ENCODE measurements at regions not wholly inside any gene's neighbourhood (a gene's known extent, or its start where the extent isn't known, plus 50 kb on each side); places are given as distances from the start of the nearest gene placed in this dataset.

DNA sequence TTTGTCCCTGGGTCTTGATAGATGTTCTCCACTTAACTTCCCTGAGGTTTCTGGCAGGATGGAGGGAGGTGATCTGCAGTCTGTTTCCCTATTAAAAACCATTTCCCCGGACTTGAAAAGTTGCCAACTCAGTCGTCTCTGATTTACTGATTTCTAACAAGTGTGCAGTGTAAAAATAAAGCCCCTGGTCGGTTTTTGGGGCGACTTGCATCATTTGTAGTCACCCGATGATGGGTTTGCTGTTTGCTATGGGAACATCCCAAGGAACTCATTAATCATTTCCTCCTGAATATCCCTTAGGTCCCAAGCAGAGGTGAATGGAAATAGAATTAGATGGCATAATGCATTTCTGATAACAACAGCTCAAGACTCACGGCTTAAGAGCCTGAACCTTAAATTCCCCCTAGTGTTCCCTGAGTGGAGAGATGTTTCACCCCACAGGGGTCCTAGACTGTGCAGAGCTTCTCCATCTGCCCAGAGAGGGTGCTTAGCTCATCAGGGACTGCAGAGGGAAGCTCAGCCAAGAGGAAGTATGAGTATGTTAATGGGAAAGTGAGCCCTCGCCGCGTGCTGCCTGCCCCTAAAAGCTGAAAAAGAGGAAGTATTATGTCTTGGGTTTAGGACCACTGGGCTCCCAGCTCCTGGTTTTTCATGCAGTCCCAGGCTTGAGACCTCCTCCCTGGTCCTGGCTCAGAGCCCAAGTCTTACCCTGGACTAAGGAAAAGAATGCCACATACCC lies 115.1 kb upstream of the DAP start:
- Histone ChIP-seq H3K9me3 (ENCODE audit: insufficient read depth, low read length) (no peaks in the 10 kb centered on the region), H3K9ac (ENCODE audit: low read length) (no peak overlapping the region), H3K4me2 (ENCODE audit: low read length) (peak overlapping the region; percentile 24; the same call in 1 of the 2 replicates), H3K4me3 (ENCODE audit: low read length) (no peak overlapping the region), H4K20me1 (ENCODE audit: insufficient read depth, low read length) (no peaks in the 10 kb centered on the region), H3K27ac (ENCODE audit: low read length) (no peak overlapping the region), H2AFZ (ENCODE audit: low read depth, low read length) (no peak overlapping the region), H3K36me3 (replicated peaks; ENCODE audit: low read depth, low read length) (no peaks in the 10 kb centered on the region), H3K79me2 (ENCODE audit: low read length) (no peaks in the 10 kb centered on the region), H3K27me3 (ENCODE audit: low read depth, low read length) (peaks cover 18% of the 10 kb centered on the region), H3K4me1 (ENCODE audit: low read length) (peaks cover 6% of the 10 kb centered on the region)
- TF ChIP-seq CTCF (IDR thresholded peaks at IDR 0.05; ENCODE audit: low read depth, low read length) (no peak), EZH2phosphoT487 (IDR thresholded peaks at IDR 0.05; ENCODE audit: low read depth) (no peak)

DNA sequence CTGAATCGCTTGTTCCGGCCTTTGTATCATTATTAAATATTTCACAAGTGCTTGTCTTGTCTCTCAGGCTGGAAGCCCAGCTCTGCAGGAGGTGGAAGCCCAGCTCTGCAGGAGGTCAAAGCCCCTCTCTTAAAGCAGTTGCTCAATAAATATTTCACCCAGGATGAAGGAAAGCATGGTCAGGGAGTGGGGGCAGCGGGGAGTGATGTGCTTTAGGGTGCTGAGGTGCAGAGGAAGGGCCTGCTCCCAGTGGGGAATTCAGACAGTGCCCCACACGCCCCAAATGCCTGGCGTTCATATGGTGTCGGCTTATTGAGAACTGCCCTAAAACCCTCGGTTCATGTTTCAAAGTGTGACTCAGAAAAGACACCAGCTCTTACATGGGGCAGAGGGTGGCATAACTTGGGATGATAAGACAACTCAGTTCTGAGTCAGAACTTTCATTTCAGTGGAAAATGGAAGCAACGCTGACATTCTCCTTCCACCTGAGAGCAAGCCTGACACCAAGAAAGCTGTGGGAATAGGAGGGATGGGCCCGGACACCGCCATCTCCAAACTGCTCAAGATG lies 114.3 kb upstream of the DAP start:
- Histone ChIP-seq H3K9ac (ENCODE audit: low read length) (no peak overlapping the region), H3K9me3 (ENCODE audit: insufficient read depth, low read length) (no peaks in the 10 kb centered on the region), H2AFZ (ENCODE audit: low read depth, low read length) (no peak overlapping the region), H4K20me1 (ENCODE audit: insufficient read depth, low read length) (no peaks in the 10 kb centered on the region), H3K36me3 (replicated peaks; ENCODE audit: low read depth, low read length) (no peaks in the 10 kb centered on the region), H3K4me3 (ENCODE audit: low read length) (no peak overlapping the region), H3K27me3 (ENCODE audit: low read depth, low read length) (peaks cover 11% of the 10 kb centered on the region; the same call in 1 of the 2 replicates), H3K27ac (ENCODE audit: low read length) (no peak overlapping the region), H3K4me2 (ENCODE audit: low read length) (no peak overlapping the region), H3K79me2 (ENCODE audit: low read length) (no peaks in the 10 kb centered on the region), H3K4me1 (ENCODE audit: low read length) (peaks cover 6% of the 10 kb centered on the region)
- TF ChIP-seq EZH2phosphoT487 (IDR thresholded peaks at IDR 0.05; ENCODE audit: low read depth) (no peak), CTCF (IDR thresholded peaks at IDR 0.05; ENCODE audit: low read depth, low read length) (no peak)

GRCh38 chr5:10874541-10874940 lies 113.5 kb upstream of the DAP start:
- Histone ChIP-seq H3K9ac (ENCODE audit: low read length) (no peak overlapping the region), H2AFZ (ENCODE audit: low read depth, low read length) (no peak overlapping the region), H3K4me2 (ENCODE audit: low read length) (no peak overlapping the region), H3K9me3 (ENCODE audit: insufficient read depth, low read length) (no peaks in the 10 kb centered on the region), H3K4me1 (ENCODE audit: low read length) (peaks cover 6% of the 10 kb centered on the region), H3K4me3 (ENCODE audit: low read length) (no peak overlapping the region), H3K79me2 (ENCODE audit: low read length) (no peaks in the 10 kb centered on the region), H3K27ac (ENCODE audit: low read length) (no peak overlapping the region), H3K27me3 (ENCODE audit: low read depth, low read length) (peaks cover 7% of the 10 kb centered on the region; the same call in 1 of the 2 replicates), H3K36me3 (replicated peaks; ENCODE audit: low read depth, low read length) (no peaks in the 10 kb centered on the region), H4K20me1 (ENCODE audit: insufficient read depth, low read length) (no peaks in the 10 kb centered on the region)
- TF ChIP-seq EZH2phosphoT487 (IDR thresholded peaks at IDR 0.05; ENCODE audit: low read depth): no peak
- no peak for TF ChIP-seq CTCF (IDR thresholded peaks at IDR 0.05; ENCODE audit: low read depth, low read length)

- Histone ChIP-seq H3K4me2 (ENCODE audit: low read length) (no peak overlapping the region), H3K9ac (ENCODE audit: low read length) (no peak overlapping the region), H3K4me1 (ENCODE audit: low read length) (no peaks in the 10 kb centered on the region), H3K9me3 (ENCODE audit: insufficient read depth, low read length) (no peaks in the 10 kb centered on the region), H3K4me3 (ENCODE audit: low read length) (no peak overlapping the region), H2AFZ (ENCODE audit: low read depth, low read length) (no peak overlapping the region), H3K27me3 (ENCODE audit: low read depth, low read length) (no peaks in the 10 kb centered on the region), H3K36me3 (replicated peaks; ENCODE audit: low read depth, low read length) (no peaks in the 10 kb centered on the region), H3K79me2 (ENCODE audit: low read length) (no peaks in the 10 kb centered on the region), H3K27ac (ENCODE audit: low read length) (no peak overlapping the region), H4K20me1 (ENCODE audit: insufficient read depth, low read length) (no peaks in the 10 kb centered on the region)
- TF ChIP-seq CTCF (IDR thresholded peaks at IDR 0.05; ENCODE audit: low read depth, low read length): no peak
- no peak for TF ChIP-seq EZH2phosphoT487 (IDR thresholded peaks at IDR 0.05; ENCODE audit: low read depth)
These were observed 109.8 kb upstream of the DAP start for GRCh38 chr5:10870791-10871190.

All from OCI-LY3 (cell line).